GM18873 (cell line): ENCODE measurements at regions not wholly inside any gene's neighbourhood (a gene's known extent, or its start where the extent isn't known, plus 50 kb on each side); places are given as distances from the start of the nearest gene placed in this dataset.

Experiments used
- ATAC-seq: cut with Tn5 transposase; IDR thresholded peaks from one replicate; pipeline ENCODE4 v1.9.1; 2021; ENCODE audit warnings: mild to moderate bottlenecking, moderate library complexity, moderate number of reproducible peaks; ENCODE audit not compliant: unreplicated experiment, low FRiP score

- no peak for ATAC-seq
Observed at GRCh38 chr7:156203923-156204322, 391.7 kb upstream of the SHH start.

DNA sequence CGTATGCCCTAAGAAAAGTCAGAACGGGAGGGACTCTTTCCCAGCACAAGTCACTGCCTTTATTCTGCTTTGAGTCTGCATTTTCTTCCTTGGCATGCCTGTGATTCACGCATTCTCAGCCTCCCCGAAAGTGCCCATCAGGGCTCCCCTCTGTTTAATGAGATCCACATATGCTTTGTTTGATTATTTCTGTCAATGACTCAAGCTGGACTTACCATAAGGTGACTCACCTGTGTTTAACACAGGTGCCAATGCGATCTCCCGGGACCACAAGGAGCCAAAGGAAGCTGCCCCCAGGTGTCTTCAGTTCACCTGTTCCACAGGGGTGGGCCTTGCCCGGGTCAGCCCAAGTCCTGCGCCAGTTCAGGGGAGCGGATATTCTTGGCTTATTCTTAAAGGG lies 386.0 kb upstream of the SHH start:
- no peak for ATAC-seq

DNA sequence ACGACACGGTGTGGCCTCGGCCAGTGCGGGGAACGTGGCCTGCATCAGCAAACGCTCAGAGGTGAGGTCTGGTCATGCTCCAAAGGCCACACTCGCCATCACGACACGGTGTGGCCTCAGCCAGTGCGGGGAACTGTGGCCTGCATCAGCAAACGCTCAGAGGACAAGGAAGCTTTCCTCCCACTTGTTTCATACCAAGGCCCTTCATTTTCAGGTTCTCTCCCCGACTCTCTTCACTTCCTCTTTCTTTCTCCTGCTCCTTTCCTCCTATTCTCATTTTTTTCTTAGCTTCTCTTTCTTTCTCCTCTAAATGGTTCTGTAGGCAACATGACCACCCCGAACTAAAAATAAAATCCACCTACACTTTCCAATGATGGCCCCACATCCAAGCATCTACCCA lies 384.4 kb upstream of the SHH start:
- no peak for ATAC-seq

- no peak for ATAC-seq
Observed at GRCh38 chr7:156195276-156195675, 383.0 kb upstream of the SHH start.

- ATAC-seq, result no peak
Observed at GRCh38 chr7:156194813-156195212, 382.6 kb upstream of the SHH start.

GRCh38 chr7:156192921-156193320 lies 380.7 kb upstream of the SHH start:
- no peak for ATAC-seq

GRCh38 chr7:156191090-156191489 lies 378.8 kb upstream of the SHH start:
- ATAC-seq, result no peak

- no peak for ATAC-seq
Observed at GRCh38 chr7:156185076-156185475, 372.8 kb upstream of the SHH start.

DNA sequence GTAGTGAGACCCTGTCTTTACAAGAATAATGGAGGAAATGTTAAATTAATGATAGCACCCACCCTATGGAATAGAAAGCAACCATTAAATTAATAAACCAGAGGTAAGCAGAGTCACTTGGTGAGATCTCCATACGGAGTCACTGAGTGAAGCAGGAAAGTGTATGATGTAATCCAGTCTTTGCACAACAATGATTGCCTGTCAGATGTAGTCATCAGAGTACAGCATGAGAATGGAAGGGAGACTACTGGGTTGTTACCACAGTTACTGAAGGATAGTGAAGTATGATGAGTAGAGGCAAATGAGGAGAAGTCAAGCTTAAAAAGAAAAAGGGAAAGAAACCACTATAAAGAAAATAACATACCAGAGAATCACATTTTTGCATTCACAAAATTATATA lies 371.9 kb upstream of the SHH start:
- no peak for ATAC-seq

DNA sequence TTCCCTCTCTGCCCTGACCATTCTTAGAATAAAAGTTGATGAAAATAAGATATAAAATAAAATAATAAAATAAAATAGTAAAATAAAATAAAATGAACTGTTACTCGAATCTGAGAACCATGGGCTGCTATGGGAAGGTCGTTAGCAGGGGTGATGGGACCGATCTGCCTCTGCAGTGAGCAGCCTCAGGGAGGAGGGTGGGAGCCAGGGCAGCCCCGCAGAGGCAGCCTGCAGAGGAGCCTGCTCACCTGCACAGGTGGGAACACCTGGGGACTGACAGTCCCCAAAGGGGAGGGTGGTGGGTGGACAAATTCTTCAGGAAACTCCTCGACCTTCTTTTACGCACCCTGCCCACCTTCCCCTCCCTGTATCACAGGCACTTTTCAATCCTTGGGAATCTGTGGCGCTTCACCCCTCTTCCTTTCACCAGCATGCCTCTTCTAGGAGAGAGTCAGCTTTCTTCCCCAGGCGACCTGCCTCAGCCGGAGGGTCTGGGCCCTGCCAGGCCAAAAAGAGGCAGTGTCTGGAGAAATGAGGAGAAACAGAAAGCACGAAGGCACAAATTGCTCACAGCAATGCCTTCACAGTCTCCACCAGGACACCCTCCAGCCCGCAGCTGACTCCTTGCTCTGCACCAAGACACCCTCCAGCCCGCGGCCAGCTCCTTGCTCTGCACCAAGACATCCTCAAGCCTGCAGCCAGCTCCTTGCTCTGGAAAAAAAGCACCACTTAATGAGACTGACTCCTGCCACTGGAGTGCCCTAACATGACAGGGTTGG lies 368.4 kb upstream of the SHH start:
- no peak for ATAC-seq

- ATAC-seq, result no peak
Observed at GRCh38 chr7:156179872-156180390, 367.7 kb upstream of the SHH start.

DNA sequence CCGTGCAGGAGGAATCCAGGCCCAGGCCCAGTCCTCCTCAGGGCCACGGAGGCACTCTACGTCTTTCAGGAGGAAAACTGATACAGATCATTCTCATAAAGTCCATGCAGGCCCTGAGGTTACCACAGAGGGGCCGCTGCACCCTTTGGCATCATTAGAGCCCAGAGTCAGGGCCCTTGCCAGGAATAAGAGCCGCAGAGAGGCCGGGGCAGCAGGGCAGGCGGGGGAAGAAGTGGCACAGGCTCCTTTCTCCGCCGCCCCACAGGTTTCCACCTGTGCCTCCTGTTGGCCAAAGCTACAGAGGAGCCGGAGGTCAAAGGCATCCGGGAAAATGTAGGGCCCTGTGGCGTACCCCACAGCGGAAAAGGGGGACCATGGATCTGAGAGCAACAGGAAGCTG lies 366.6 kb upstream of the SHH start:
- no peak for ATAC-seq

DNA sequence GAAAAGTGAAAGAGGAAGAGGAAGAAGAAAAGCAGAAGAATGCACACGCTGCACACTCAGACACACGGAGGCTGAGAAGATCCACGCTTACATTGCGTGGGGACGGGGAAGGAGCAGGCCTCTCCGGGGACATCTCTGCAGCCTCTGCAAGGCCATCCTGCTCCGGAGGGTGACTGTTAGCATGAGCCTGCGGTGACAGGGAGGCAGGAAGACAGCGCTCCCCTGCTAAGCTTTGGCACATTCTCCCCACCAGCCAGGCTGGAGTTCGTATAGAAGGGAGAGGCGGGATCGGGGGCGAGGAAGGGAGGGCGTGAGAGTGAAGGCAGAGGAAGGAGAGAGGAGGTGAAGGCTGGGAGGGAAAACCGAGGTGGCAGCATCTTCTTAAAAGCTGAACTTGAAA lies 366.0 kb upstream of the SHH start:
- no peak for ATAC-seq

GRCh38 chr7:156177422-156178055 lies 365.3 kb upstream of the SHH start:
- ATAC-seq, result no peak

DNA sequence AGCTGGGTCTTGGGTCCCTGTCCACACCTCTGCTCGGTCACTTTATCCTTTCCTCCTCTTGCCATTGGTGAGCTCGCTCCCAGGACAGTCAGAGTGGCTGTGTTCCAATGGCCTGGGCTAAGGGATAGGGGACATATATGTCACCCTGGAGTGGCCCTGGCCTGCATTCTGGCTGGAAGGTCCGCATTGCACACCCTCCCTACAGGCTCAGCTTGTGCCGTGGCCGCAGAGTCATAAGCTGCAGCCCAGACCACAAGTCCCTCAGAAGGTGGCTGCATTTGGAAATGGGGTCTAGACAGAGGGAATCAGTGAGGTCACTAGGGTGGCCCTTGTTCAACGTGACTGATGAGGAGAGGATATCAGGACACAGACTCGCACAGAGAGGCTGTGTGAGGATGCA lies 363.8 kb upstream of the SHH start:
- ATAC-seq, result no peak

DNA sequence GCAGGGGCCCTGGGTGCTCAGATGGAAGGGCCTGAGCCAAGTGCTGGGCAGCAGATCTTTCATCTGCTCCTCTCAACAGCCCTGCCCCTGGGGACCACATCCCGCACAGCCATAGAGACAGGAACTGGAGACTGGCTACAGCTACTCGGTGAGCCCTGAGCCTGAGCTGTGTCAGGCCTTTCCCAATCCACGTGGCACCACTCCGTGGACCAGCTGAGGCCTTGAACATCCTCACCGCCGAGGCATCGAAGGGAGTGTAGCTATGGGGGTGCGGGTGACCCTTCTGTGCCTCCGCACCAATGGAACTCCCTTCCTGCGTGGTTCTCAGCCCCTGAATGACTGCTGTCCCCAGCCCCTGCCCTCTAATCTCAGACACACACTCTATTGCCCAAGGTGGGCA lies 362.7 kb upstream of the SHH start:
- no peak for ATAC-seq

- no peak for ATAC-seq
Observed at GRCh38 chr7:156174428-156174827, 362.2 kb upstream of the SHH start.

DNA sequence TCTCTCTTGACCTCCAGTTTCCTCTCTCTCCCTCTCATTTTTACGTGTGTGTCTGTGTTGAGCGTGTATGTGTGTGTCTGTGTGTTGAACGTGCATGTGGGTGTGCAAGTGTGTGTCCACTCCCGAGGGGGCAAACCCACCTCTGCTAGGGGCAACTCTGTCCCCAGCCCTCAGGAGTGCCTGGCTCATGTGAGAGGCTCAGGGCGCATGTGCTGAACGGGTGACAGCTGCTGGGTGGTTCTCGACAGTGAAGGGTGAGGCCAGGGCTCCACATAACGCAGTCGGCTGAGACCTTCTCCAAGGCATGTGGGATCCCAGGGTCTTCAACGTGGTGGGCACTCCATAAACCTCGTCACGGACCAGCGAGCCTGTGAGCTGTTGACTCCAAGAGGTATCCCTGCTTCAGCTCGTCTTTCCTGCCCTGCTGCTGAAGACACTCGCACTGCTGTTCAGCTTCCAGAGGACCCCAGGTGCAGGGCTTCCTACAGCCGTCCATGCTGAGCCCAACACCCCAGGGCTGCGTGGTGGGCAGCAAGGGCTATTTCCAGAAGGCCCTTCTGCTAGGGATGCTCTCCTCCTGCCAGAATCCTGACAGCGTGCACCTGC lies 361.6 kb upstream of the SHH start:
- no peak for ATAC-seq

DNA sequence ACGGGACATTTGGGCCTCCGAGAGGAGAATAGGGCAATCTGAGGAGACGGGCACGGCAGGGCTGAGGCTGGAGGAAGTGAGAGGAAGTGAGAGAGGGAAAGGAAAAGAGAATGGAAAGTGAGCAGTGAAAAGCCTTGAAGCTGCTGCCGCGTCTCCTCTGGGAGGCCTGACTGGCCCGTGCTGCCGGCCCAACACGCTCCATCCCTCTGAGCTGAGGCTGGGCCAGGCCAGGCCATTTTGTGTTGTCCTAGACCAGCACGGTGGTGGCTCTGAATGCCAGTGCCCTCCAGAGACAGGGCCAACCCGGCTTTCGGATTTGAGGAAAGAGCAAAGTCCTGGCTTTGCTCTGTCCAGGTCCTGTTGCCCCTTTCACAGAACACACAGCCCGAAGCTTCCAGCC lies 361.1 kb upstream of the SHH start:
- ATAC-seq, result no peak

- no peak for ATAC-seq
Observed at GRCh38 chr7:156172638-156173037, 360.4 kb upstream of the SHH start.

GRCh38 chr7:156169474-156170370 lies 357.5 kb upstream of the SHH start:
- no peak for ATAC-seq
